Endothelial cell of umbilical vein (primary cell): ENCODE measurements at regions not wholly inside any gene's neighbourhood (a gene's known extent, or its start where the extent isn't known, plus 50 kb on each side); places are given as distances from the start of the nearest gene placed in this dataset.

Source experiments
- FOS ChIP-seq: IDR thresholded peaks from 2 replicates; pipeline ENCODE4 v1.6.1; 2011; ENCODE audit warnings: mild to moderate bottlenecking, low read length, moderate library complexity, borderline replicate concordance; ENCODE audit not compliant: insufficient read depth
- JUN ChIP-seq: IDR thresholded peaks from 2 replicates; pipeline ENCODE4 v1.6.1; 2011; ENCODE audit warnings: borderline replicate concordance, low read depth; ENCODE audit not compliant: insufficient read length, insufficient read depth

DNA sequence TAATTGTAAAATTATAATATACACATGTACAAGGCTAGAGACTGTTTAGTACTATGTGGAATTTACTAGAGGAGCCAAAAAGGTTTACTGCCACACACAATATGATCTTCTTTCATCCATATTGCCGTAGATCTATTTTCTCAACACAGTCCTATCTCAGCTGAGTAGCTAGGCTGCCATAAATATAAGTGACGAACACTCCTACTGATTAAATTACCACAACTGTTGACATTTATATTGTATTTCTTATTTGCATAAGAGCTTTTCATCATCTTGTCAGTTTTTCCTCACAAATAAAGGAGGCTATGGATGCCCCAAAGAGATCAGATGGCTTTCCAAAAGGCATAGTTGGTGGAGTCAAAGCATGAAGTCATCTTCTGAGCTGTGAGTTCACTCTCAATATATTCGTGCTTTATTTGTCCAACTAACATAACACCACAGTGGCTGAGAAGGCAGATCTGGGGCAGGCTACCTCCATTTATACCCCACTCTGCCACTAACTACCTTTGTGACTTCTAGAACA, 78.6 kb downstream of the CCDC59 start:
- TF ChIP-seq JUN, result no peak
- no peak for TF ChIP-seq FOS
